Activated B cell treated with CpG ODN at 0.5 μM for 24 hours (primary cell): ENCODE measurements at regions not wholly inside any gene's neighbourhood (a gene's known extent, or its start where the extent isn't known, plus 50 kb on each side); places are given as distances from the start of the nearest gene placed in this dataset.

Experiments
- ATAC-seq: fragments of 200-7000 bp; cut with Tn5 transposase; one replicate; pipeline ENCODE4 v1.10.0; 2021; ENCODE audit warnings: low read depth, mild to moderate bottlenecking, moderate library complexity
- CTCF ChIA-PET: fragments of 350-600 bp; sonication (Branson Sonifier 250); formaldehyde crosslinking; loops from one replicate; lab custom pipeline; 2021; ENCODE audit warnings: antibody characterized with exemption; lab: Charles Lee
- POLR2A ChIA-PET: fragments of 350-600 bp; sonication (Branson Sonifier 250); formaldehyde crosslinking; loops from one replicate; lab custom pipeline; 2021; ENCODE audit warnings: antibody characterized with exemption; lab: Charles Lee
- DNase-seq: peaks from one replicate; pipeline ENCODE4 v3.0.0; 2022
- H3K27ac Mint-ChIP-seq: one replicate; pipeline ENCODE4 v1.8.0; 2020; ENCODE audit warnings: mixed read lengths
- H3K27me3 Mint-ChIP-seq: one replicate; pipeline ENCODE4 v1.8.0; 2021; ENCODE audit warnings: mixed read lengths
- H3K36me3 Mint-ChIP-seq: one replicate; pipeline ENCODE4 v1.8.0; 2021; ENCODE audit warnings: low read depth, mixed read lengths
- H3K4me1 Mint-ChIP-seq: one replicate; pipeline ENCODE4 v1.8.0; 2021; ENCODE audit warnings: mixed read lengths
- H3K4me3 Mint-ChIP-seq: one replicate; pipeline ENCODE4 v1.8.0; 2020; ENCODE audit warnings: mild to moderate bottlenecking, mixed read lengths
- H3K9me3 Mint-ChIP-seq: one replicate; pipeline ENCODE4 v1.8.0; 2020; ENCODE audit warnings: mixed read lengths
- intact Hi-C: fragments of 100-400 bp; cut with micrococcal nuclease; formaldehyde crosslinking; loops from one replicate; pipeline ENCODE4 v1.15.1; 2024
- TF ChIP-seq, protein P1 (sequence below): fragments of 200-600 bp; IDR thresholded peaks from one replicate; pipeline ENCODE4 v1.8.0; 2022; ENCODE audit warnings: antibody characterized with exemption, mild to moderate bottlenecking

DNA sequence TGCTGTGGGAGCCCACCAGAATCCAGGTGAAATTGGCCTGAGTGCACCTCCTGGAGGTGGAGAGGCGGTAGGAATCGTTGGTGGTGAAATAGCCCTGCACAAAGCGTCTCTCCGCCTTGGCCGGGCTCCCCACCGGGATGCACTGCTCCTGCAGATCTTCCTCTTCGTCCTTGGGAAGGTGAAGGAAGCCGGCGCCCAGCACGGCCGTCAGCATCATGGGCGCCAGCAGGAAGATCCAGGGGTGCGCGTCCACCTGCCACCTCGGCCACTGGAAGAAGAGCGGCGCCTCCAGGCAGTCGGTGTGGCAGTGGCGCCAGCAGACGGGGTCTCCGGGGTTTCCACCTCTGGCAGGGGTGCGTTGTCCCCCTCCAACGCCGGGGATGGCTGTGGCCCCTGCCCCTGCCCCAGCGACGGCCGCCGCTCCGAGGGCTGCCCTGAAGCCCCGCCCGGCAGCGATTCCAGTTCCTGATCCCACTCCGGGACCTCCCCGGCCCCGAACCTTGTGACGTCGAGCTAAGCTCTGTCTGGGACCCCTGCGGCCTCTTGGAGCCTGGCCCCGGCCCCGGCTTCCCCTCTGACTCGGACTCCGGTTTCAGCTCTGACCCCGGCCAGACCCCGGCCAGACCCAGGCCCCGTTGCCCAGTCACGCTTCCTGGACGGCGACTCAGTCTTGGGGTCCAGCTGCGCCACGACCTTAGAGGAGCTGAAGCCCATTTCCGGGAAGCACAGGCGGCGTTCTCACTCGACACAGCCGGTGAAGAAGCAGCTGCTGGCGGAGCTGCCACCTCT lies 91.9 kb downstream of the CD164 start:
- CTCF ChIA-PET, result no interaction called here
- no peak overlapping the region for H3K4me3 Mint-ChIP-seq
- TF ChIP-seq, protein P1, sequence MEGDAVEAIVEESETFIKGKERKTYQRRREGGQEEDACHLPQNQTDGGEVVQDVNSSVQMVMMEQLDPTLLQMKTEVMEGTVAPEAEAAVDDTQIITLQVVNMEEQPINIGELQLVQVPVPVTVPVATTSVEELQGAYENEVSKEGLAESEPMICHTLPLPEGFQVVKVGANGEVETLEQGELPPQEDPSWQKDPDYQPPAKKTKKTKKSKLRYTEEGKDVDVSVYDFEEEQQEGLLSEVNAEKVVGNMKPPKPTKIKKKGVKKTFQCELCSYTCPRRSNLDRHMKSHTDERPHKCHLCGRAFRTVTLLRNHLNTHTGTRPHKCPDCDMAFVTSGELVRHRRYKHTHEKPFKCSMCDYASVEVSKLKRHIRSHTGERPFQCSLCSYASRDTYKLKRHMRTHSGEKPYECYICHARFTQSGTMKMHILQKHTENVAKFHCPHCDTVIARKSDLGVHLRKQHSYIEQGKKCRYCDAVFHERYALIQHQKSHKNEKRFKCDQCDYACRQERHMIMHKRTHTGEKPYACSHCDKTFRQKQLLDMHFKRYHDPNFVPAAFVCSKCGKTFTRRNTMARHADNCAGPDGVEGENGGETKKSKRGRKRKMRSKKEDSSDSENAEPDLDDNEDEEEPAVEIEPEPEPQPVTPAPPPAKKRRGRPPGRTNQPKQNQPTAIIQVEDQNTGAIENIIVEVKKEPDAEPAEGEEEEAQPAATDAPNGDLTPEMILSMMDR, result no peak

DNA sequence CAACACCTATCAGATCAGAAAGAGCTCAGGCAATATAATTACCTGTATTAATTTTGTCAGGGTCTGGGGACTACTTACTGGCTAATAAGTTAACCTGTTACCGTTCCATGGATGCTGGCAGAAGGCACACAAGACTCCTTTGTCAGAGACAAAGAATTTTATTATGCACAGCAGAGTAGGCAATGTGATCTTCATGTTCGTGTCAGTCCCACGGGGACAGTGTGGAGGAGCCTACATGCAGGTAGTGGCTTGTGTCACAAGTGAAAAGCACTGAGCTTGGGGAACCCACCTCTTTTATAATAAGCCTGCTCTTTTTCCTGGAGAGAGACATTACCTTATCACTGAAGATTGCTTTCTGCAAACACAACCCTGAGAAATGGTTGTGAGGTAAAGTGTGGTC lies 96.9 kb downstream of the CD164 start:
- Mint-ChIP-seq H3K9me3 (no peaks in the 10 kb centered on the region), H3K36me3 (no peaks in the 10 kb centered on the region), H3K4me1 (peaks cover 3% of the 10 kb centered on the region), H3K27me3 (peaks cover 4% of the 10 kb centered on the region), H3K27ac (no peak overlapping the region), H3K4me3 (no peak overlapping the region)
- no peak for DNase-seq
- TF ChIP-seq, protein P1, result no peak
- intact Hi-C loops, result no loop called here
- ChIA-PET POLR2A (no interaction called here), CTCF (no interaction called here)
- no peak for ATAC-seq

More for the DNA sequence above, 91.9 kb downstream of the CD164 start:
- Mint-ChIP-seq H3K27me3 (peaks cover 8% of the 10 kb centered on the region), H3K4me1 (peaks cover 2% of the 10 kb centered on the region), H3K9me3 (no peaks in the 10 kb centered on the region), H3K27ac (no peak overlapping the region), H3K36me3 (no peaks in the 10 kb centered on the region)
- DNase-seq (no peak), ATAC-seq (no peak)
- POLR2A ChIA-PET, result no interaction called here
- intact Hi-C loops, result no loop called here

- intact Hi-C loops, result no loop called here
- TF ChIP-seq, protein P1, result no peak
- H3K36me3 Mint-ChIP-seq, result no peaks in the 10 kb centered on the region
- H3K4me3 Mint-ChIP-seq, result no peak overlapping the region
- no peaks in the 10 kb centered on the region for H3K9me3 Mint-ChIP-seq
- no peak for DNase-seq
- H3K4me1 Mint-ChIP-seq, result peaks cover 3% of the 10 kb centered on the region
- CTCF ChIA-PET, result no interaction called here
- no peak overlapping the region for H3K27ac Mint-ChIP-seq
- no peak for ATAC-seq
- POLR2A ChIA-PET, result no interaction called here
- H3K27me3 Mint-ChIP-seq, result peaks cover 4% of the 10 kb centered on the region
These were observed 97.6 kb downstream of the CD164 start for GRCh38 chr6:109284675-109285074.

DNA sequence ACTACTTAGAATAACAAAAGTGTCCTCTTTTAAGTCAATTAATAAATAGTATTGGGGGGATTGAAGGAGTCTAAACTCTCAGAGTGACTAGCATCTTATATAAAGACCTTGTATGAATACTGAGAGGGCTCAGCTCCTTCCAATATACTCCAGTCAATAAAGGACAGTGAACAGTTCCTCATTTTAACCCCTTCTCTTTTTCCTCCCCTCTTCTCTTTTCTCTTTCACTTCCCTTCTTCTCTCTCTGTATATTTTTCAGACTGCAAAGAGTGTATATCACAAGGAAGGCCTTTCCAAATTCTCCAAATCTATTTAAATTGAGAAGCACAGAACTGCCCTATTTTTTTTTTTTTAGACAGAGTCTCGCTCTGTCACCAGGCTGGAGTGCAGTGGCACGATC lies 99.5 kb downstream of the CD164 start:
- Mint-ChIP-seq H3K4me3 (no peak overlapping the region), H3K27ac (no peak overlapping the region), H3K36me3 (no peaks in the 10 kb centered on the region), H3K4me1 (peaks cover 3% of the 10 kb centered on the region), H3K9me3 (no peaks in the 10 kb centered on the region), H3K27me3 (peaks cover 2% of the 10 kb centered on the region)
- intact Hi-C loops, result no loop called here
- no peak for ATAC-seq
- ChIA-PET POLR2A (no interaction called here), CTCF (no interaction called here)
- TF ChIP-seq, protein P1, result no peak
- no peak for DNase-seq

DNA sequence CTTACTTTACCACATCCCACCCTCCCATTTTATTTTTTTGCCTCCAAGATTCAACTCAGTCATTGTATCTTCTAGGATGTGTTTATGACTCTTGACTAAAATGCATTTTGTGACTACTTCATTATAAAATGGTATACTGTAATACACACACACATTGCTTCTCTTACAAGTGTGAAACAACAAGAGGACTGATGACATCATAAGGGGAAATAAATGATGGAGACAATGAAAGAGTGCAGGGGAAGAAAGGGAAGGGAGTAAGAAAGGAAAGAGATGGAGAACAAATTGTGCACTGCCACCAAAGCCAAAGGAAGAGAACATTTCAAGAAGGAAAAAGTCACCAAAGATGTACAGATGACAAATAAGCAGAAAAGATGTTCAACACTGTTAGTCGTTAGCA lies 102.6 kb downstream of the CD164 start:
- H3K27ac Mint-ChIP-seq, result no peak overlapping the region
- no peak for ATAC-seq
- no peak for DNase-seq
- no peak overlapping the region for H3K4me3 Mint-ChIP-seq
- peaks cover 1% of the 10 kb centered on the region for H3K27me3 Mint-ChIP-seq
- ChIA-PET POLR2A (no interaction called here), CTCF (no interaction called here)
- no peaks in the 10 kb centered on the region for H3K9me3 Mint-ChIP-seq
- peaks cover 3% of the 10 kb centered on the region for H3K4me1 Mint-ChIP-seq
- intact Hi-C loops, result no loop called here
- no peaks in the 10 kb centered on the region for H3K36me3 Mint-ChIP-seq
- TF ChIP-seq, protein P1, result no peak
